Epithelial cell of esophagus (primary cell): ENCODE measurements at regions not wholly inside any gene's neighbourhood (a gene's known extent, or its start where the extent isn't known, plus 50 kb on each side); places are given as distances from the start of the nearest gene placed in this dataset.

ENCODE experiments used
- DNase-seq: peaks from one replicate; pipeline ENCODE4 v3.0.0; 2010; ENCODE audit warnings: low read depth
- H3K4me3 ChIP-seq: 2 replicates; pipeline ENCODE4 v1.5.1; 2011; ENCODE audit warnings: mild to moderate bottlenecking, low read length, control low read depth
- CTCF ChIP-seq: IDR thresholded peaks from 2 replicates; pipeline ENCODE4 v1.5.1; 2011; ENCODE audit warnings: low read depth, mild to moderate bottlenecking, low read length, control low read depth, inconsistent platforms; ENCODE audit not compliant: insufficient read depth; ENCODE audit errors: missing control alignments

GRCh38 chr16:59697236-59697635 is 963.1 kb upstream of the GOT2 start:
- DNase-seq = peak; percentile 75
- TF ChIP-seq CTCF = no peak
- no peak overlapping the region for H3K4me3 ChIP-seq

GRCh38 chr16:59696495-59696894 is 962.4 kb upstream of the GOT2 start:
- no peak for TF ChIP-seq CTCF
- no peak overlapping the region for H3K4me3 ChIP-seq
- DNase-seq = no peak

- no peak for DNase-seq
- H3K4me3 ChIP-seq = no peak overlapping the region
- TF ChIP-seq CTCF = no peak
Measured at GRCh38 chr16:59690216-59690615, 956.1 kb upstream of the GOT2 start.

GRCh38 chr16:59688006-59688405 is 953.9 kb upstream of the GOT2 start:
- H3K4me3 ChIP-seq = no peak overlapping the region
- no peak for DNase-seq
- TF ChIP-seq CTCF = no peak

- DNase-seq = no peak
- no peak overlapping the region for H3K4me3 ChIP-seq
- no peak for TF ChIP-seq CTCF
Measured at GRCh38 chr16:59686405-59686804, 952.3 kb upstream of the GOT2 start.

GRCh38 chr16:59684911-59685310 is 950.8 kb upstream of the GOT2 start:
- DNase-seq = peak; percentile 39
- no peak overlapping the region for H3K4me3 ChIP-seq
- no peak for TF ChIP-seq CTCF

- H3K4me3 ChIP-seq = no peak overlapping the region
- DNase-seq = peak; percentile 41
- TF ChIP-seq CTCF = no peak
Measured at GRCh38 chr16:59683709-59684108, 949.6 kb upstream of the GOT2 start.
